PFSK-1 (cell line): ENCODE measurements at regions not wholly inside any gene's neighbourhood (a gene's known extent, or its start where the extent isn't known, plus 50 kb on each side); places are given as distances from the start of the nearest gene placed in this dataset.

Experiments
- FOXP2 ChIP-seq: optimal IDR thresholded peaks from 2 replicates; pipeline ENCODE3; 2011; ENCODE audit warnings: borderline replicate concordance, control low read depth, inconsistent platforms; ENCODE audit not compliant: insufficient read depth; ENCODE audit errors: extremely low read length, extremely low read depth
- POLR2AphosphoS5 ChIP-seq: IDR thresholded peaks from 2 replicates; pipeline ENCODE4 v1.6.1; 2012; ENCODE audit warnings: low read depth, mild to moderate bottlenecking, control low read depth, low read length, moderate library complexity
- REST ChIP-seq, 2 experiments: IDR thresholded peaks; 2 replicates each; pipeline versions ENCODE4 v1.6.1 to v1.8.0; 2011 to 2012; ENCODE audit warnings: low read depth in 2 of 2, low read length in 2 of 2, control low read depth in 1 of 2, inconsistent platforms in 1 of 2, mild to moderate bottlenecking in 1 of 2, moderate library complexity in 1 of 2; ENCODE audit not compliant: insufficient read depth in 1 of 2
- SIN3A ChIP-seq: IDR thresholded peaks from 2 replicates; pipeline ENCODE4 v1.6.1; 2012; ENCODE audit warnings: mild to moderate bottlenecking, low read length, moderate library complexity, borderline replicate concordance; ENCODE audit not compliant: insufficient read depth
- TAF1 ChIP-seq: IDR thresholded peaks from 2 replicates; pipeline ENCODE4 v1.6.1; 2012; ENCODE audit warnings: low read length, control low read depth, borderline replicate concordance; ENCODE audit not compliant: insufficient read depth

GRCh38 chr4:180665481-180665880, 1577.7 kb upstream of the TENM3 start:
- TF ChIP-seq POLR2AphosphoS5 (no peak), TAF1 (no peak), FOXP2 (no peak), REST (IDR thresholded peaks at IDR 0.05; ENCODE audit: insufficient read depth in 1 of 2, low read depth in 2 of 2, low read length in 2 of 2) (no peak), SIN3A (no peak)
